ENCODE measurements at regions not wholly inside any gene's neighbourhood (a gene's known extent, or its start where the extent isn't known, plus 50 kb on each side); places are given as distances from the start of the nearest gene placed in this dataset.

GRCh38 chr3:34387826-34388564 lies 589.6 kb downstream of the PDCD6IP start:
- Histone ChIP-seq H3K79me2 (ENCODE audit: control insufficient read depth, insufficient read depth, low read length) (no peaks in the 10 kb centered on the region), H3K4me1 (ENCODE audit: control insufficient read depth, extremely low read depth, insufficient read depth, low read length) (no peaks in the 10 kb centered on the region), H3K4me3 (replicated peaks in 1 of 3; ENCODE audit: insufficient read depth in 1 of 3, low read depth in 1 of 3, low read length in 3 of 3) (no peak overlapping the region), H3K4me2 (ENCODE audit: insufficient read depth, low read length) (no peak overlapping the region), H3K9me3 (replicated peaks; ENCODE audit: control insufficient read depth, insufficient read depth, low read length) (no peaks in the 10 kb centered on the region), H3K36me3 (ENCODE audit: control insufficient read depth in 2 of 2, extremely low read depth in 1 of 2, insufficient read depth in 2 of 2, low read length in 2 of 2) (no peaks in the 10 kb centered on the region), H3K9me1 (replicated peaks; ENCODE audit: control insufficient read depth, extremely low read depth, insufficient read depth, low read length) (no peaks in the 10 kb centered on the region), H3K9ac (replicated peaks; ENCODE audit: extremely low read depth, insufficient read depth, low read length) (no peak overlapping the region), H4K20me1 (replicated peaks; ENCODE audit: control insufficient read depth, extremely low read depth, insufficient read depth, low read length) (no peaks in the 10 kb centered on the region), H3K27ac (ENCODE audit: insufficient read depth, low read depth, low read length) (no peak overlapping the region), H3K27me3 (ENCODE audit: control insufficient read depth in 2 of 2, insufficient read depth in 2 of 2, low read length in 2 of 2) (no peaks in the 10 kb centered on the region), H2AFZ (ENCODE audit: low read depth, low read length) (no peak overlapping the region)
- ChIA-PET POLR2A (no interaction called here), CTCF (interaction anchor here (0.6 to 2.3 kb wide), 3 partner anchors 281 to 504 kb away, joined by 3 to 5 read pairs (median 3); no protein-coding TSS in a partner anchor)
- DNase-seq (ENCODE audit: low read depth, low spot score) (no peak), FAIRE-seq (no peak)
- BruUV-seq (replicated peaks) = no TSS peak
- TF ChIP-seq, protein P1, sequence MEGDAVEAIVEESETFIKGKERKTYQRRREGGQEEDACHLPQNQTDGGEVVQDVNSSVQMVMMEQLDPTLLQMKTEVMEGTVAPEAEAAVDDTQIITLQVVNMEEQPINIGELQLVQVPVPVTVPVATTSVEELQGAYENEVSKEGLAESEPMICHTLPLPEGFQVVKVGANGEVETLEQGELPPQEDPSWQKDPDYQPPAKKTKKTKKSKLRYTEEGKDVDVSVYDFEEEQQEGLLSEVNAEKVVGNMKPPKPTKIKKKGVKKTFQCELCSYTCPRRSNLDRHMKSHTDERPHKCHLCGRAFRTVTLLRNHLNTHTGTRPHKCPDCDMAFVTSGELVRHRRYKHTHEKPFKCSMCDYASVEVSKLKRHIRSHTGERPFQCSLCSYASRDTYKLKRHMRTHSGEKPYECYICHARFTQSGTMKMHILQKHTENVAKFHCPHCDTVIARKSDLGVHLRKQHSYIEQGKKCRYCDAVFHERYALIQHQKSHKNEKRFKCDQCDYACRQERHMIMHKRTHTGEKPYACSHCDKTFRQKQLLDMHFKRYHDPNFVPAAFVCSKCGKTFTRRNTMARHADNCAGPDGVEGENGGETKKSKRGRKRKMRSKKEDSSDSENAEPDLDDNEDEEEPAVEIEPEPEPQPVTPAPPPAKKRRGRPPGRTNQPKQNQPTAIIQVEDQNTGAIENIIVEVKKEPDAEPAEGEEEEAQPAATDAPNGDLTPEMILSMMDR (IDR thresholded peaks at IDR 0.05; ENCODE audit: extremely low read depth in 1 of 2, insufficient read depth in 1 of 2, low read depth in 1 of 2, low read length in 2 of 2) = no peak
- TF ChIP-seq EZH2 (IDR thresholded peaks at IDR 0.05; ENCODE audit: borderline replicate concordance, low read depth, low read length, severe bottlenecking) = no peak
- no peak for TF ChIP-seq MYC (IDR thresholded peaks at IDR 0.05; ENCODE audit: low read depth, low read length)
- no peak for TF ChIP-seq FOS (IDR thresholded peaks at IDR 0.05; ENCODE audit: borderline replicate concordance, insufficient read depth, low read length)
- no peak for TF ChIP-seq JUN (IDR thresholded peaks at IDR 0.05; ENCODE audit: borderline replicate concordance, insufficient read depth, insufficient read length, low read depth)
- intact Hi-C loops (cut with micrococcal nuclease) = loop anchor here (10.0 kb wide), 1 partner anchor 283 kb away; no protein-coding TSS in a partner anchor
- dilution Hi-C loops (cut with MboI; ENCODE audit: extremely low pct_ligation_motif_present, low sequenced_read_pairs) = no loop called here

Measured in endothelial cell of umbilical vein (primary cell).